Heart left ventricle (tissue), 16 donors: ENCODE measurements at regions not wholly inside any gene's neighbourhood (a gene's known extent, or its start where the extent isn't known, plus 50 kb on each side); places are given as distances from the start of the nearest gene placed in this dataset.

Experiments used
- ATAC-seq, 4 donors: fragments of 200-7000 bp; cut with Tn5 transposase; one replicate each; pipeline ENCODE4 v1.9.1; 2020 to 2022; ENCODE audit warnings: moderate library complexity in 4 of 4, mild to moderate bottlenecking in 3 of 4, moderate number of reproducible peaks in 1 of 4
- DNase-seq, 5 donors: peaks; one replicate each; pipeline ENCODE4 v3.0.0-alpha.2; 2020
- H3K27ac ChIP-seq, 12 donors: fragments of 200-600 bp; sonication (generic) in 4 of 12; one replicate each; pipeline versions ENCODE4 v1.5.0 to v1.8.0; 2016 to 2022; ENCODE audit warnings: mild to moderate bottlenecking in 2 of 12
- H3K27me3 ChIP-seq, 9 donors: fragments of 200-600 bp; sonication (generic) in 2 of 9; one replicate each; pipeline versions ENCODE4 v1.5.1 to v1.8.0; 2016 to 2022; ENCODE audit warnings: mild to moderate bottlenecking in 3 of 9
- H3K36me3 ChIP-seq, 9 donors: fragments of 200-600 bp; sonication (generic) in 2 of 9; one replicate each; pipeline versions ENCODE4 v1.5.0 to v1.8.0; 2018 to 2022; ENCODE audit warnings: mild to moderate bottlenecking in 2 of 9
- H3K4me1 ChIP-seq, 12 donors: fragments of 200-600 bp; sonication (generic) in 4 of 12; one replicate each; pipeline versions ENCODE4 v1.5.0 to v1.8.0; 2016 to 2022; ENCODE audit warnings: mild to moderate bottlenecking in 3 of 12
- H3K4me3 ChIP-seq, 12 donors: fragments of 200-600 bp; sonication (generic) in 4 of 12; one replicate each; pipeline versions ENCODE4 v1.5.0 to v1.8.0; 2017 to 2022; ENCODE audit warnings: mild to moderate bottlenecking in 9 of 12, moderate library complexity in 4 of 12
- H3K9me3 ChIP-seq, 12 donors: fragments of 200-600 bp; sonication (generic) in 4 of 12; one replicate each; pipeline versions ENCODE4 v1.5.0 to v1.8.0; 2016 to 2022; ENCODE audit warnings: mild to moderate bottlenecking in 1 of 12
- CTCF ChIP-seq, 12 donors: fragments of 200-600 bp; sonication (generic) in 4 of 12; IDR thresholded peaks; one replicate each; pipeline versions ENCODE4 v1.5.0 to v1.8.0; 2018 to 2022; ENCODE audit warnings: antibody characterized with exemption in 12 of 12, mild to moderate bottlenecking in 5 of 12
- POLR2A ChIP-seq, 2 donors: fragments of 450-650 bp; IDR thresholded peaks; one replicate each; pipeline ENCODE4 v1.6.1; 2017; ENCODE audit warnings: antibody characterized with exemption in 2 of 2, mild to moderate bottlenecking in 2 of 2, moderate library complexity in 2 of 2
- WGBS, 4 donors: extraction: QIAGEN DNeasy Blood & Tissue Kit in 2 of 4; methylation state at CpG; one replicate each; pipeline versions ENCODE4 v1.1.5 to v1.1.7; 2013 to 2018; 5-methylcytosine and 5-hydroxymethylcytosine counted together
- intact Hi-C, 10 donors: fragments of 100-400 bp; cut with DNase I; formaldehyde crosslinking; loops; one replicate each; pipeline versions ENCODE4 v1.11.1 to v1.14.2; 2022
- donor health status: ischemic (EF 13 %, LVEDD 7.1; RV severe dilation, severe dysfunction).
- donor health status: healthy with polysubstance abuse.
- donor health status: DM: no; HTN: yes; CAD: no.
- donor health status: DM: no; HTN: no; CAD: no.
- donor health status: ischemic (EF 25% LVEDD 6.9; RV normal size, moderate dysfunction).
- donor health status: ischemic (EF 25% LVEDD 5.7; RV mildly dilated, moderate dysfunction).
- donor health status: healthy.
- donor health status: DM: yes; HTN: yes; CAD: no.
- donor health status: ischemic (EF 35%, LVEDD 5.7; RV mildly dilated, moderate dysfunction).
- donor health status: nonischemic (EF 11% LVEDD 7.7; RV severe dilation, severe dysfunction).
- donor health status: DM: yes; HTN: yes; CAD: no.
- donor health status: PGD.
- donor health status: ischemic (EF 29% LVEDD 5.4; RV normal size, mild dysfunction).
- donor health status: nonischemic (EF 23%, LVEDD 6.1; RV moderate dilation, normal function).

- TF ChIP-seq CTCF (IDR thresholded peaks at IDR 0.05): no peak
- no peak for TF ChIP-seq POLR2A (IDR thresholded peaks at IDR 0.05)
- ATAC-seq (no peak), DNase-seq (no peak)
- Histone ChIP-seq H3K36me3 (no peaks in the 10 kb centered on the region), H3K9me3 (no peaks in the 10 kb centered on the region), H3K27me3 (no peaks in the 10 kb centered on the region), H3K4me1 (no peaks in the 10 kb centered on the region), H3K4me3 (no peak overlapping the region), H3K27ac (no peak overlapping the region)
- intact Hi-C loops: no loop called here
- WGBS, 4 donors: 90 to 100% (median 91%) methylated on average over 1 of the region's 1 CpG
These were observed 276.3 kb upstream of the PTBP2 start for GRCh38 chr1:96445302-96445701.

- 45 to 74% (median 56%) methylated on average over 3 of the region's 3 CpGs for WGBS, 4 donors
- H3K4me1 ChIP-seq: no peaks in the 10 kb centered on the region
These were observed 257.5 kb upstream of the PTBP2 start for GRCh38 chr1:96464066-96464465.

GRCh38 chr1:96464522-96464921 lies 257.1 kb upstream of the PTBP2 start:
- DNase-seq (no peak), ATAC-seq (no peak)
- Histone ChIP-seq H3K36me3 (no peaks in the 10 kb centered on the region), H3K4me3 (no peak overlapping the region), H3K27ac (no peak overlapping the region), H3K9me3 (no peaks in the 10 kb centered on the region), H3K4me1 (no peaks in the 10 kb centered on the region), H3K27me3 (no peaks in the 10 kb centered on the region)
- no peak for TF ChIP-seq CTCF (IDR thresholded peaks at IDR 0.05)
- no peak for TF ChIP-seq POLR2A (IDR thresholded peaks at IDR 0.05)
- intact Hi-C loops: no loop called here
- WGBS, 4 donors: 85 to 91% (median 88%) methylated on average over 5 of the region's 5 CpGs

More at GRCh38 chr1:96464066-96464465, 257.5 kb upstream of the PTBP2 start:
- no peak for DNase-seq
- Histone ChIP-seq H3K27ac (no peak overlapping the region), H3K9me3 (no peaks in the 10 kb centered on the region), H3K4me3 (no peak overlapping the region), H3K36me3 (no peaks in the 10 kb centered on the region), H3K27me3 (no peaks in the 10 kb centered on the region)
- intact Hi-C loops: no loop called here
- TF ChIP-seq POLR2A (IDR thresholded peaks at IDR 0.05) (no peak), CTCF (IDR thresholded peaks at IDR 0.05) (no peak)
- no peak for ATAC-seq

GRCh38 chr1:96464991-96465390 lies 256.6 kb upstream of the PTBP2 start:
- intact Hi-C loops: no loop called here

More at GRCh38 chr1:96464991-96465390, 256.6 kb upstream of the PTBP2 start:
- H3K4me3 ChIP-seq: no peak overlapping the region
- TF ChIP-seq POLR2A (IDR thresholded peaks at IDR 0.05) (no peak), CTCF (IDR thresholded peaks at IDR 0.05) (no peak)
- no peaks in the 10 kb centered on the region for H3K9me3 ChIP-seq
- no peak for ATAC-seq
- H3K4me1 ChIP-seq: no peaks in the 10 kb centered on the region
- WGBS, 4 donors: 82 to 91% (median 89%) methylated on average over 3 of the region's 3 CpGs
- no peaks in the 10 kb centered on the region for H3K27me3 ChIP-seq
- H3K27ac ChIP-seq: no peak overlapping the region
- no peak for DNase-seq
- no peaks in the 10 kb centered on the region for H3K36me3 ChIP-seq
